ENCODE measurements at regions not wholly inside any gene's neighbourhood (a gene's known extent, or its start where the extent isn't known, plus 50 kb on each side); places are given as distances from the start of the nearest gene placed in this dataset.

DNA sequence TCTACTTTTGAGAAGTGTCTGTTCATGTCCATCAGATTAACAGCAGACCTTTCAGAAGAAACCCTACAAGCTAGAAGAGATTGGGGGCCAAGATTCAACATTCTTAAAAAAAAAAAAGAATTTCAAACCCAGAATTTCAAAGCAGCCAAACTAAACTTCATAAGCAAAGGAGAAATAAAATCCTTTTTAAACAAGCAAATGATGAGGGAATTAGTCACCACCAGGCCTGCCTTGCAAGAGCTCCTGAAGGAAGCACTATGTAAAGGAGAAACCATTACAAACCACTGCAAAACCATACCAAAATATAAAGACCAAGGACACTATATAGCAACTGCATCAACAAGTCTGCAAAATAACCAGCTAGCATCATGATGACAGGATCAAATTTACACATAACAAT lies 124.6 kb upstream of the PDE4D start:
- Histone ChIP-seq H3K36me3 (ENCODE audit: low read depth, low read length) (no peaks in the 10 kb centered on the region), H3K4me1 (ENCODE audit: insufficient read depth, low read length) (no peaks in the 10 kb centered on the region), H3K4me3 (ENCODE audit: low read length) (no peak overlapping the region), H3F3A (ENCODE audit: low read length, unreplicated experiment) (no peaks in the 10 kb centered on the region), H3K27ac (ENCODE audit: low read length) (no peak overlapping the region), H3K27me3 (ENCODE audit: low read length) (peaks cover 22% of the 10 kb centered on the region; the same call in 1 of the 2 replicates), H3K4me2 (ENCODE audit: low read length) (no peak overlapping the region), H2AFZ (ENCODE audit: low read length) (no peak overlapping the region), H3K9me2 (replicated peaks; ENCODE audit: low read length) (no peaks in the 10 kb centered on the region), H3K9me3 (ENCODE audit: low read length) (no peaks in the 10 kb centered on the region), H4K20me1 (ENCODE audit: low read length) (no peaks in the 10 kb centered on the region), H3K9ac (ENCODE audit: low read length) (no peak overlapping the region), H3K79me2 (ENCODE audit: low read length) (no peaks in the 10 kb centered on the region)
- POLR2A ChIA-PET (ENCODE audit: unreplicated experiment): no interaction called here
- CTCF ChIA-PET: interaction anchor here (0.7 kb wide), 1 partner anchor 22 kb away, joined by 4 read pairs; no protein-coding TSS in a partner anchor
- BruUV-seq (replicated peaks): no TSS peak
- TF ChIP-seq EZH2 (IDR thresholded peaks at IDR 0.05; ENCODE audit: low read length, unreplicated experiment): no peak
- TF ChIP-seq, protein P1, sequence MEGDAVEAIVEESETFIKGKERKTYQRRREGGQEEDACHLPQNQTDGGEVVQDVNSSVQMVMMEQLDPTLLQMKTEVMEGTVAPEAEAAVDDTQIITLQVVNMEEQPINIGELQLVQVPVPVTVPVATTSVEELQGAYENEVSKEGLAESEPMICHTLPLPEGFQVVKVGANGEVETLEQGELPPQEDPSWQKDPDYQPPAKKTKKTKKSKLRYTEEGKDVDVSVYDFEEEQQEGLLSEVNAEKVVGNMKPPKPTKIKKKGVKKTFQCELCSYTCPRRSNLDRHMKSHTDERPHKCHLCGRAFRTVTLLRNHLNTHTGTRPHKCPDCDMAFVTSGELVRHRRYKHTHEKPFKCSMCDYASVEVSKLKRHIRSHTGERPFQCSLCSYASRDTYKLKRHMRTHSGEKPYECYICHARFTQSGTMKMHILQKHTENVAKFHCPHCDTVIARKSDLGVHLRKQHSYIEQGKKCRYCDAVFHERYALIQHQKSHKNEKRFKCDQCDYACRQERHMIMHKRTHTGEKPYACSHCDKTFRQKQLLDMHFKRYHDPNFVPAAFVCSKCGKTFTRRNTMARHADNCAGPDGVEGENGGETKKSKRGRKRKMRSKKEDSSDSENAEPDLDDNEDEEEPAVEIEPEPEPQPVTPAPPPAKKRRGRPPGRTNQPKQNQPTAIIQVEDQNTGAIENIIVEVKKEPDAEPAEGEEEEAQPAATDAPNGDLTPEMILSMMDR (conservative IDR thresholded peaks at IDR 0.05; ENCODE audit: low read depth, low read length): no peak
- no peak for TF ChIP-seq EZH2phosphoT487 (IDR thresholded peaks at IDR 0.05; ENCODE audit: borderline replicate concordance, low read length)
- DNase-seq (no peak), ATAC-seq (no peak)
- intact Hi-C loops (cut with micrococcal nuclease): no loop called here

DNA sequence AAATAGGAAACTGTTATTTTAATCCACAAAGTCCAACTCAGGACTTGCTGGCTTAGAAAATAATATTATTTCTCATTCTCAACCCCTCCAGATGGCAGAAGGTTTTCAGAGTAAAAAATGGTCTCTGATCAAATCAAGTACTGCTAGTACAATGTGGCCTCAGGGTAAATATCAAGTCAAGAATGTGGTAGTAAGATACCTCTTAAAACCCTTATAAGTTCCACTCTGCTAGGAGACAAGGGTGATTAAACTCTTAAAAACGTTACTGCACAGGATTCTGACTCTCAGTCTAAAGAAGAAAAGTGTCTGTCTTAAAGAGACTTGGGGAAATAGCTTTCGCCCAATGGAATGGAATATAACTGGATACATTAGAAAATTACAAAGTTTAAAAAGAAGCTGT lies 120.8 kb upstream of the PDE4D start:
- H3K4me2 ChIP-seq (ENCODE audit: low read length): no peak overlapping the region
- CTCF ChIA-PET: no interaction called here
- intact Hi-C loops (cut with micrococcal nuclease): no loop called here
- no peaks in the 10 kb centered on the region for H3K36me3 ChIP-seq (ENCODE audit: low read depth, low read length)
- TF ChIP-seq EZH2phosphoT487 (IDR thresholded peaks at IDR 0.05; ENCODE audit: borderline replicate concordance, low read length): no peak
- no peaks in the 10 kb centered on the region for H3K9me2 ChIP-seq (replicated peaks; ENCODE audit: low read length)
- no peak overlapping the region for H3K4me3 ChIP-seq (ENCODE audit: low read length)
- no peaks in the 10 kb centered on the region for H3K79me2 ChIP-seq (ENCODE audit: low read length)
- BruUV-seq (replicated peaks): no TSS peak
- H3K4me1 ChIP-seq (ENCODE audit: insufficient read depth, low read length): no peaks in the 10 kb centered on the region
- H3K9ac ChIP-seq (ENCODE audit: low read length): no peak overlapping the region
- H3K27ac ChIP-seq (ENCODE audit: low read length): no peak overlapping the region
- no peak for ATAC-seq
- H4K20me1 ChIP-seq (ENCODE audit: low read length): no peaks in the 10 kb centered on the region
- no peaks in the 10 kb centered on the region for H3K9me3 ChIP-seq (ENCODE audit: low read length)
- POLR2A ChIA-PET (ENCODE audit: unreplicated experiment): no interaction called here
- DNase-seq: no peak
- H3F3A ChIP-seq (ENCODE audit: low read length, unreplicated experiment): no peaks in the 10 kb centered on the region
- H3K27me3 ChIP-seq (ENCODE audit: low read length): no peaks in the 10 kb centered on the region
- no peak overlapping the region for H2AFZ ChIP-seq (ENCODE audit: low read length)

DNA sequence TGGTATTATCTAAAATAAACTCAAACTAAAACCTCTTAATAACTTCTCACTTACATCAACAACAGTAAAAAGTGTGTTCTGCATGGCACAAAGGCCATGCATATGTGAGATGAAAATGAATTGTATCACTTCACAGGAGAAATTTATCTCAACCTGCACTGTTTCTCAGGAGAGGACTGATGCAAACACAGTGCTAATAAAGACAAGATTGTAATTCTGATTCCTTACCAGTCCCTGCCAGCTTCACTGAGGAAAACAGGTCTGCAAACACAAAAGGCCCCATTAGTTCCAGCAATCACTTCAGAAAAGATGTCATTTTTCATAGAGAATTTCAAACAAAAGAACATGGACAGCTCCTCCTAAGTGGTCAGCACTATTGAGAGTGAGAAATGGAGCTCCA lies 117.3 kb upstream of the PDE4D start:
- BruUV-seq (replicated peaks): no TSS peak
- no peaks in the 10 kb centered on the region for H3K4me1 ChIP-seq (ENCODE audit: insufficient read depth, low read length)
- no peaks in the 10 kb centered on the region for H3K9me3 ChIP-seq (ENCODE audit: low read length)
- no peaks in the 10 kb centered on the region for H3K9me2 ChIP-seq (replicated peaks; ENCODE audit: low read length)
- no peak for ATAC-seq
- H3K27me3 ChIP-seq (ENCODE audit: low read length): no peaks in the 10 kb centered on the region
- H2AFZ ChIP-seq (ENCODE audit: low read length): no peak overlapping the region
- H3K9ac ChIP-seq (ENCODE audit: low read length): no peak overlapping the region
- H3K27ac ChIP-seq (ENCODE audit: low read length): no peak overlapping the region
- no peaks in the 10 kb centered on the region for H3F3A ChIP-seq (ENCODE audit: low read length, unreplicated experiment)
- H3K36me3 ChIP-seq (ENCODE audit: low read depth, low read length): no peaks in the 10 kb centered on the region
- no peak for DNase-seq
- H4K20me1 ChIP-seq (ENCODE audit: low read length): no peaks in the 10 kb centered on the region
- CTCF ChIA-PET: no interaction called here
- no peaks in the 10 kb centered on the region for H3K79me2 ChIP-seq (ENCODE audit: low read length)
- intact Hi-C loops (cut with micrococcal nuclease): no loop called here
- TF ChIP-seq, protein P1 (conservative IDR thresholded peaks at IDR 0.05; ENCODE audit: low read depth, low read length): no peak
- TF ChIP-seq EZH2 (IDR thresholded peaks at IDR 0.05; ENCODE audit: low read length, unreplicated experiment) (no peak), EZH2phosphoT487 (IDR thresholded peaks at IDR 0.05; ENCODE audit: borderline replicate concordance, low read length) (no peak)
- H3K4me3 ChIP-seq (ENCODE audit: low read length): no peak overlapping the region
- POLR2A ChIA-PET (ENCODE audit: unreplicated experiment): no interaction called here
- no peak overlapping the region for H3K4me2 ChIP-seq (ENCODE audit: low read length)
